HL-60 (cell line): ENCODE measurements at regions not wholly inside any gene's neighbourhood (a gene's known extent, or its start where the extent isn't known, plus 50 kb on each side); places are given as distances from the start of the nearest gene placed in this dataset.

Experiments
- CTCF ChIP-seq: IDR thresholded peaks from one replicate; pipeline ENCODE4 v1.5.1; 2011; ENCODE audit warnings: low read length, control low read depth, inconsistent platforms; ENCODE audit not compliant: insufficient read depth
- POLR2AphosphoS5 ChIP-seq: IDR thresholded peaks from 2 replicates; pipeline ENCODE4 v1.6.1; 2012; ENCODE audit warnings: low read depth

GRCh38 chr10:121302541-121303180 is 295.6 kb downstream of the FGFR2 start:
- no peak for TF ChIP-seq CTCF
- no peak for TF ChIP-seq POLR2AphosphoS5
